ENCODE measurements at regions not wholly inside any gene's neighbourhood (a gene's known extent, or its start where the extent isn't known, plus 50 kb on each side); places are given as distances from the start of the nearest gene placed in this dataset.
A peak's percentile ranks its signal among the peaks of the same experiment; 100 is the strongest.

DNA sequence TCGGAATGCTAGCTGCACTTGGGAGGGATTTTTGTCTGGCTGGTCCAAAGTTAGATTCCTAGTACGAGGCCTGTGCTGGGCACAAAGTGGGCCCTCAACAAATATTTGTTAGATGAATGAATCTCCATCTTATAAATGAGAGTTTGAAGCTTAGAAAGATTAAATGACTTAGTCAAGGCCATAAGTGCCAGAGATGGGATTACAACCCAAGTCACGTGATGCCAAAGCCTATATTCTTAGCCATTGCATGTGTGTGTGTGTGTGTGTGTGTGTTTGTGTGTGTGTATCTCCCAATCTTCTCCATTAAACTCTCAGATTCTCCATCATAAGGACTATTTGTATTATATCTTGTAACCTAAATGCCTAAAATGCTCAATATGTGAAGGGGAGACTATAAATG lies 130.8 kb upstream of the MAP1B start:
- ATAC-seq (no peak), FAIRE-seq (no peak), DNase-seq (ENCODE audit: low spot score) (no peak)
- H3K4me3 ChIP-seq (replicated peaks in 1 of 3; ENCODE audit: insufficient read depth in 1 of 3, low read depth in 2 of 3, low read length in 3 of 3), result no peak overlapping the region
- TF ChIP-seq FOXA1 (IDR thresholded peaks at IDR 0.05) (no peak), FOXA1 (CRISPR knock-in tag; IDR thresholded peaks at IDR 0.05) (no peak), TP53 (CRISPR knock-in tag; conservative IDR thresholded peaks at IDR 0.05) (no peak), RAD51 (IDR thresholded peaks at IDR 0.05; ENCODE audit: borderline replicate concordance) (peak; percentile 52), RFX3 (CRISPR knock-in tag; IDR thresholded peaks at IDR 0.05) (no peak), HNF4A (CRISPR knock-in tag; IDR thresholded peaks at IDR 0.05) (no peak), ZNF34 (CRISPR knock-in tag; IDR thresholded peaks at IDR 0.05; ENCODE audit: borderline replicate concordance) (no peak), FOXC1 (CRISPR knock-in tag; IDR thresholded peaks at IDR 0.05; ENCODE audit: borderline replicate concordance) (no peak), HNRNPLL (IDR thresholded peaks at IDR 0.05; ENCODE audit: low read depth, low read length, poor library complexity, severe bottlenecking) (no peak), ZNF446 (CRISPR knock-in tag; IDR thresholded peaks at IDR 0.05) (no peak)
- no peaks in the 10 kb centered on the region for H3K79me2 ChIP-seq (ENCODE audit: insufficient read depth, low read length)
- in situ Hi-C loops (cut with HindIII; ENCODE audit: extremely low pct_ligation_motif_present, low pct_unique_long_range_greater_than_20kb) (no loop called here), intact Hi-C loops (cut with micrococcal nuclease; ENCODE audit: unreplicated experiment) (no loop called here)
- no peaks in the 10 kb centered on the region for H4K20me1 ChIP-seq (ENCODE audit: insufficient read depth, low read length)
- H3K27ac ChIP-seq (ENCODE audit: extremely low read length, insufficient read depth, low read length), result no peak overlapping the region
- WGBS (ENCODE audit: low lambda C conversion rate), result 46% methylated on average over 3 of the region's 3 CpGs
- ChIA-PET POLR2A (no interaction called here), CTCF (ENCODE audit: low intra/inter-chr PET ratio, low total read pairs) (no interaction called here)
- H3K36me3 ChIP-seq (replicated peaks in 1 of 2; ENCODE audit: control insufficient read depth in 1 of 2, insufficient read depth in 2 of 2, low read length in 2 of 2), result no peaks in the 10 kb centered on the region
- H2AFZ ChIP-seq (ENCODE audit: low read length), result no peak overlapping the region
- BruUV-seq (replicated peaks), result no TSS peak
- peaks cover 29% of the 10 kb centered on the region for H3K4me1 ChIP-seq (ENCODE audit: insufficient read depth, low read length)
- H3K27me3 ChIP-seq (ENCODE audit: control insufficient read depth in 1 of 2, insufficient read depth in 2 of 2, low read length in 2 of 2), result no peaks in the 10 kb centered on the region
- H3K9ac ChIP-seq (ENCODE audit: insufficient read depth, low read depth, low read length), result no peak overlapping the region
- no peak overlapping the region for H3K4me2 ChIP-seq (ENCODE audit: low read depth, low read length)
- H3K9me3 ChIP-seq (ENCODE audit: low read length), result no peaks in the 10 kb centered on the region

DNA sequence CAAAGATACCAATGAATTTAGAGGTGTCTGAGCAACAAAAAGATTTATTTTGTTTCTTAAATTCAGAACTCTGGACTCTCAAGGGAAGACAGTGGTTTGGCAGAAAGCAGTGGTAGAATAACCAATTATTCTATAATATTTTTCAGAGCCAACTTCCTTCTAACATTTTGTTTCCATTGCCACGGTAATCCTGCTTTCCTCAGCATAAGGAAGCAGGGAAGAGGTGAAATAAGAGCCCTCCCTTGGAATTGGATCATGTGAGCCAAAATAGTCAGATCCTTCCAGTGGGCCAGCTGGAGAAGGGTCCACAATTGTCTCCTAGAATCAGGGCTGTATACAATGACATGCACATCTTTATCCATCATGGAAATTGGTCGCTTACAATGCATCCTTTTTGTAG lies 130.0 kb upstream of the MAP1B start:
- H2AFZ ChIP-seq (ENCODE audit: low read length), result no peak overlapping the region
- FAIRE-seq, result no peak
- no peak overlapping the region for H3K4me2 ChIP-seq (ENCODE audit: low read depth, low read length)
- H3K27me3 ChIP-seq (ENCODE audit: control insufficient read depth in 1 of 2, insufficient read depth in 2 of 2, low read length in 2 of 2), result no peaks in the 10 kb centered on the region
- DNase-seq (ENCODE audit: low spot score), result no peak
- H4K20me1 ChIP-seq (ENCODE audit: insufficient read depth, low read length), result no peaks in the 10 kb centered on the region
- H3K36me3 ChIP-seq (replicated peaks in 1 of 2; ENCODE audit: control insufficient read depth in 1 of 2, insufficient read depth in 2 of 2, low read length in 2 of 2), result no peaks in the 10 kb centered on the region
- H3K9ac ChIP-seq (ENCODE audit: insufficient read depth, low read depth, low read length), result no peak overlapping the region
- no peaks in the 10 kb centered on the region for H3K9me3 ChIP-seq (ENCODE audit: low read length)
- intact Hi-C loops (cut with micrococcal nuclease; ENCODE audit: unreplicated experiment) (no loop called here), in situ Hi-C loops (cut with HindIII; ENCODE audit: extremely low pct_ligation_motif_present, low pct_unique_long_range_greater_than_20kb) (no loop called here)
- no peaks in the 10 kb centered on the region for H3K79me2 ChIP-seq (ENCODE audit: insufficient read depth, low read length)
- H3K27ac ChIP-seq (ENCODE audit: extremely low read length, insufficient read depth, low read length), result no peak overlapping the region
- peaks cover 27% of the 10 kb centered on the region for H3K4me1 ChIP-seq (ENCODE audit: insufficient read depth, low read length)
- ChIA-PET CTCF (ENCODE audit: low intra/inter-chr PET ratio, low total read pairs) (no interaction called here), POLR2A (no interaction called here)
- no peak overlapping the region for H3K4me3 ChIP-seq (replicated peaks in 1 of 3; ENCODE audit: insufficient read depth in 1 of 3, low read depth in 2 of 3, low read length in 3 of 3)
- WGBS (ENCODE audit: low lambda C conversion rate), result 3% methylated on average over 2 of the region's 2 CpGs
- ATAC-seq, result no peak
- BruUV-seq (replicated peaks), result no TSS peak
- TF ChIP-seq HNRNPL (IDR thresholded peaks at IDR 0.05; ENCODE audit: low read depth, low read length), result no peak
- TF ChIP-seq GABPB1 (CRISPR knock-in tag; IDR thresholded peaks at IDR 0.05), result no peak
- no peak for TF ChIP-seq ZNF225 (CRISPR knock-in tag; IDR thresholded peaks at IDR 0.05)
- no peak for TF ChIP-seq ZSCAN29 (CRISPR knock-in tag; conservative IDR thresholded peaks at IDR 0.05)
- TF ChIP-seq KMT2B (CRISPR knock-in tag; IDR thresholded peaks at IDR 0.05), result no peak
- TF ChIP-seq, protein P1, sequence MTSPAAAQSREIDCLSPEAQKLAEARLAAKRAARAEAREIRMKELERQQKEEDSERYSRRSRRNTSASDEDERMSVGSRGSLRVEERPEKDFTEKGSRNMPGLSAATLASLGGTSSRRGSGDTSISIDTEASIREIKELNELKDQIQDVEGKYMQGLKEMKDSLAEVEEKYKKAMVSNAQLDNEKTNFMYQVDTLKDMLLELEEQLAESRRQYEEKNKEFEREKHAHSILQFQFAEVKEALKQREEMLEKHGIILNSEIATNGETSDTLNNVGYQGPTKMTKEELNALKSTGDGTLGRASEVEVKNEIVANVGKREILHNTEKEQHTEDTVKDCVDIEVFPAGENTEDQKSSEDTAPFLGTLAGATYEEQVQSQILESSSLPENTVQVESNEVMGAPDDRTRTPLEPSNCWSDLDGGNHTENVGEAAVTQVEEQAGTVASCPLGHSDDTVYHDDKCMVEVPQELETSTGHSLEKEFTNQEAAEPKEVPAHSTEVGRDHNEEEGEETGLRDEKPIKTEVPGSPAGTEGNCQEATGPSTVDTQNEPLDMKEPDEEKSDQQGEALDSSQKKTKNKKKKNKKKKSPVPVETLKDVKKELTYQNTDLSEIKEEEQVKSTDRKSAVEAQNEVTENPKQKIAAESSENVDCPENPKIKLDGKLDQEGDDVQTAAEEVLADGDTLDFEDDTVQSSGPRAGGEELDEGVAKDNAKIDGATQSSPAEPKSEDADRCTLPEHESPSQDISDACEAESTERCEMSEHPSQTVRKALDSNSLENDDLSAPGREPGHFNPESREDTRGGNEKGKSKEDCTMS (CRISPR knock-in tag; conservative IDR thresholded peaks at IDR 0.05), result no peak
- TF ChIP-seq DNMT3B (CRISPR knock-in tag; conservative IDR thresholded peaks at IDR 0.05), result no peak
- TF ChIP-seq RBAK (CRISPR knock-in tag; IDR thresholded peaks at IDR 0.05), result no peak
- TF ChIP-seq BCL6 (CRISPR knock-in tag; IDR thresholded peaks at IDR 0.05), result no peak
- no peak for TF ChIP-seq SP140L (CRISPR knock-in tag; IDR thresholded peaks at IDR 0.05; ENCODE audit: borderline replicate concordance)
